GM12878 (cell line): ENCODE measurements at regions not wholly inside any gene's neighbourhood (a gene's known extent, or its start where the extent isn't known, plus 50 kb on each side); places are given as distances from the start of the nearest gene placed in this dataset.

Experiments used
- ATAC-seq: fragments of 200-7000 bp; cut with Tn5 transposase; 3 replicates; pipeline ENCODE4 v1.9.1; 2020; ENCODE audit warnings: mild to moderate bottlenecking, moderate library complexity
- BruUV-seq: library from RNA; stranded (reverse); fragments of 400-500 nt; replicated peaks from 2 replicates; lab custom pipeline; 2021; lab: Mats Ljungman, UMichigan
- CTCF ChIA-PET: fragments of 300-600 bp; sonication (Branson Sonifier 250); formaldehyde crosslinking; extraction: SDS; loops from one replicate; lab custom pipeline; 2021; ENCODE audit warnings: inconsistent platforms; lab: Yijun Ruan, JAX
- POLR2A ChIA-PET: fragments of 350-600 bp; formaldehyde crosslinking; extraction: SDS; loops from one replicate; lab custom pipeline; 2021; ENCODE audit warnings: inconsistent platforms; lab: Charles Lee
- RAD21 ChIA-PET: fragments of 300-600 bp; sonication (Branson Sonifier 250); formaldehyde crosslinking; loops from one replicate; lab custom pipeline; 2023; ENCODE audit warnings: antibody characterized with exemption; ENCODE audit not compliant: unreplicated experiment; lab: Charles Lee
- SMC1A ChIA-PET: fragments of 300-600 bp; sonication (Branson Sonifier 250); formaldehyde crosslinking; loops from one replicate; lab custom pipeline; 2023; ENCODE audit not compliant: unreplicated experiment, uncharacterized antibody; lab: Charles Lee
- DNase-seq: peaks from one replicate; pipeline ENCODE4 v3.0.0-alpha.2; 2011; ENCODE audit warnings: low read depth, low spot score
- FAIRE-seq: peaks from 3 replicates; lab custom pipeline; 2011; peaks lifted over from hg19 to GRCh38; lab: Jason Lieb, UNC
- H2AFZ ChIP-seq: 2 replicates; pipeline ENCODE4 v1.6.0; 2011; ENCODE audit warnings: low read depth, low read length, control low read depth; ENCODE audit not compliant: control insufficient read depth
- H3K27ac ChIP-seq: 2 replicates; pipeline ENCODE4 v1.5.1; 2011; ENCODE audit warnings: control low read depth; ENCODE audit not compliant: control insufficient read depth, insufficient read depth
- H3K27me3 ChIP-seq, 2 experiments: replicated peaks in 1 of 2; 2 replicates each; pipeline versions ENCODE4 v1.6.0 to v1.6.1; 2011; ENCODE audit warnings: low read length in 1 of 2; ENCODE audit not compliant: control insufficient read depth in 2 of 2, insufficient read depth in 2 of 2
- H3K36me3 ChIP-seq, 2 experiments: 2 replicates each; pipeline ENCODE4 v1.5.1; 2011; ENCODE audit warnings: low read length in 1 of 2; ENCODE audit not compliant: control insufficient read depth in 2 of 2, insufficient read depth in 2 of 2
- H3K4me1 ChIP-seq: 2 replicates; pipeline ENCODE4 v1.6.1; 2011; ENCODE audit warnings: mild to moderate bottlenecking, low read length, moderate library complexity, mixed read lengths; ENCODE audit not compliant: control insufficient read depth, insufficient read depth
- H3K4me2 ChIP-seq: 2 replicates; pipeline ENCODE4 v1.6.0; 2011; ENCODE audit warnings: control low read depth; ENCODE audit not compliant: control insufficient read depth, insufficient read depth
- H3K4me3 ChIP-seq: fragments of 200-600 bp; sonication (generic); 2 replicates; pipeline ENCODE4 v1.5.1; 2016
- H3K79me2 ChIP-seq: 2 replicates; pipeline ENCODE4 v1.6.0; 2011; ENCODE audit warnings: low read length; ENCODE audit not compliant: control insufficient read depth, insufficient read depth
- H3K9ac ChIP-seq: 2 replicates; pipeline ENCODE4 v1.8.0; 2011; ENCODE audit warnings: low read length, control low read depth, mixed read lengths; ENCODE audit not compliant: control insufficient read depth, insufficient read depth
- H3K9me3 ChIP-seq: replicated peaks from 3 replicates; pipeline ENCODE4 v1.5.1; 2011; ENCODE audit warnings: mild to moderate bottlenecking, low read length; ENCODE audit not compliant: control insufficient read depth, insufficient read depth
- H4K20me1 ChIP-seq: 2 replicates; pipeline ENCODE4 v1.6.0; 2011; ENCODE audit not compliant: control insufficient read depth, insufficient read depth
- BMI1 ChIP-seq: fragments of 450-650 bp; IDR thresholded peaks from 2 replicates; pipeline ENCODE4 v1.6.1; 2016; ENCODE audit warnings: mild to moderate bottlenecking, moderate library complexity, borderline replicate concordance
- CHD2 ChIP-seq: IDR thresholded peaks from 2 replicates; pipeline ENCODE4 v1.6.1; 2011; ENCODE audit warnings: low read depth, low read length, improper control_type of control experiment, borderline replicate concordance
- CREM ChIP-seq: IDR thresholded peaks from 2 replicates; pipeline ENCODE4 v1.6.1; 2014; ENCODE audit warnings: antibody characterized with exemption, low read depth
- HSF1 ChIP-seq: fragments of 150-350 bp; IDR thresholded peaks from 2 replicates; pipeline ENCODE4 v1.6.1; 2014; ENCODE audit warnings: mild to moderate bottlenecking, low read depth, low read length
- IRF4 ChIP-seq: IDR thresholded peaks from 2 replicates; pipeline ENCODE4 v1.6.1; 2011; ENCODE audit warnings: low read depth, low read length
- MAX ChIP-seq: IDR thresholded peaks from 2 replicates; pipeline ENCODE4 v1.6.1; 2012; ENCODE audit warnings: low read depth, low read length, improper control_type of control experiment
- MEF2A ChIP-seq: IDR thresholded peaks from 2 replicates; pipeline ENCODE4 v1.6.1; 2011; ENCODE audit warnings: low read depth, mild to moderate bottlenecking, low read length, moderate library complexity; ENCODE audit not compliant: insufficient read depth
- MYB ChIP-seq: fragments of 150-350 bp; IDR thresholded peaks from 2 replicates; pipeline ENCODE4 v1.6.1; 2014; ENCODE audit warnings: mild to moderate bottlenecking, low read depth, low read length, borderline replicate concordance
- NFXL1 ChIP-seq: fragments of 450-650 bp; IDR thresholded peaks from 2 replicates; pipeline ENCODE4 v1.6.1; 2017; ENCODE audit warnings: antibody characterized with exemption, mild to moderate bottlenecking, borderline replicate concordance
- NFYB ChIP-seq: IDR thresholded peaks from 2 replicates; pipeline ENCODE4 v1.6.1; 2011; ENCODE audit warnings: low read depth, mild to moderate bottlenecking, low read length, improper control_type of control experiment, moderate library complexity; ENCODE audit not compliant: insufficient read depth
- PAX5 ChIP-seq: IDR thresholded peaks from 2 replicates; pipeline ENCODE4 v1.6.1; 2011; ENCODE audit warnings: low read depth, low read length, borderline replicate concordance
- PRDM15 ChIP-seq: fragments of 450-650 bp; formaldehyde crosslinking; IDR thresholded peaks from 2 replicates; pipeline ENCODE4 v1.4.0; 2020; ENCODE audit warnings: mild to moderate bottlenecking, moderate library complexity
- RELA ChIP-seq: fragments of 450-650 bp; IDR thresholded peaks from 2 replicates; pipeline ENCODE4 v1.8.0; 2014; ENCODE audit warnings: borderline replicate concordance; ENCODE audit not compliant: partially characterized antibody
- SMC3 ChIP-seq: IDR thresholded peaks from 2 replicates; pipeline ENCODE4 v1.6.1; 2011; ENCODE audit warnings: low read length, improper control_type of control experiment, borderline replicate concordance
- WRNIP1 ChIP-seq: IDR thresholded peaks from 2 replicates; pipeline ENCODE4 v1.6.1; 2011; ENCODE audit warnings: low read depth, low read length, improper control_type of control experiment, borderline replicate concordance
- ZBED1 ChIP-seq: IDR thresholded peaks from 2 replicates; pipeline ENCODE4 v1.6.1; 2016; ENCODE audit warnings: borderline replicate concordance
- ZNF274 ChIP-seq: IDR thresholded peaks from one replicate; pipeline ENCODE4 v1.8.0; 2011; ENCODE audit not compliant: insufficient read length, insufficient read depth
- in situ Hi-C: fragments of 300-500 bp; cut with MboI; formaldehyde crosslinking; loops from 9 replicates; pipeline ENCODE4 v1.14.3; 2018; ENCODE audit warnings: mixed read lengths
- intact Hi-C: fragments of 100-400 bp; cut with micrococcal nuclease; formaldehyde crosslinking; loops from one replicate; pipeline ENCODE4 v1.14.2; 2022; ENCODE audit not compliant: unreplicated experiment
- TF ChIP-seq, protein P1 (sequence below): IDR thresholded peaks from 2 replicates; pipeline ENCODE4 v1.6.1; 2011; ENCODE audit warnings: mild to moderate bottlenecking, low read depth, low read length, moderate library complexity; ENCODE audit not compliant: insufficient replicate concordance

GRCh38 chr3:6455031-6455430, 405.9 kb upstream of the GRM7 start (continued):
- TF ChIP-seq, protein P1, sequence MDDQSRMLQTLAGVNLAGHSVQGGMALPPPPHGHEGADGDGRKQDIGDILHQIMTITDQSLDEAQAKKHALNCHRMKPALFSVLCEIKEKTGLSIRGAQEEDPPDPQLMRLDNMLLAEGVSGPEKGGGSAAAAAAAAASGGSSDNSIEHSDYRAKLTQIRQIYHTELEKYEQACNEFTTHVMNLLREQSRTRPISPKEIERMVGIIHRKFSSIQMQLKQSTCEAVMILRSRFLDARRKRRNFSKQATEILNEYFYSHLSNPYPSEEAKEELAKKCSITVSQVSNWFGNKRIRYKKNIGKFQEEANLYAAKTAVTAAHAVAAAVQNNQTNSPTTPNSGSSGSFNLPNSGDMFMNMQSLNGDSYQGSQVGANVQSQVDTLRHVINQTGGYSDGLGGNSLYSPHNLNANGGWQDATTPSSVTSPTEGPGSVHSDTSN, result no peak
- TF ChIP-seq CREM, result no peak
- no peak for TF ChIP-seq MYB
- no peak for TF ChIP-seq SMC3
- TF ChIP-seq IRF4, result no peak
- TF ChIP-seq CHD2, result no peak
- TF ChIP-seq NFYB, result no peak
- no peak for TF ChIP-seq MAX
- no peak for TF ChIP-seq PAX5

DNA sequence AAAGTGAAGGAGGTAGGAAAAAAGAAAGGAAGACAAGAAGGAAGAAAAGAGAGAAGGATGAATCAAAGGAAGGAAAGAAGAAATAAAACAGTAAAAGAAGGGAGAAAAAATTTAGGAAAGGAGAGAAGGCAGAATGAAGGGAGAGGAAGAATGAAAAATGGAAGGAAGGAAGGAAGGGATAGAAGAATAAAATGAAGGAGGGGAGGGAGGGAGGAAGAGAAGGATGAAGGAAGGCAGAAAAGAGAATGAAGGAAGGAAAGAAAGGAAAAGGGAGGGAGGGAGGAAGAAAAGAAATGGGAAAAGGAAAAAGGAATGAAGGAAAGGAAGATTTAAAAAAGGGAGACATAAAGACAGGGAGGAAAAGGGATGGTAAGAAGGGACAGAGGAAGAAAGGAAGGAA, 393.7 kb upstream of the GRM7 start:
- no peak for ATAC-seq
- Histone ChIP-seq H3K9me3 (no peaks in the 10 kb centered on the region), H4K20me1 (no peaks in the 10 kb centered on the region; the same call in 1 of the 2 replicates), H2AFZ (no peak overlapping the region), H3K27ac (no peak overlapping the region), H3K27me3 (no peaks in the 10 kb centered on the region), H3K9ac (no peak overlapping the region), H3K4me2 (no peak overlapping the region), H3K79me2 (no peaks in the 10 kb centered on the region), H3K4me3 (no peak overlapping the region), H3K36me3 (no peaks in the 10 kb centered on the region), H3K4me1 (no peaks in the 10 kb centered on the region)
- intact Hi-C loops (no loop called here), in situ Hi-C loops (no loop called here)
- ChIA-PET POLR2A (no interaction called here), RAD21 (no interaction called here), SMC1A (no interaction called here), CTCF (no interaction called here)
- no TSS peak for BruUV-seq
- FAIRE-seq, result no peak
- no peak for DNase-seq
- TF ChIP-seq, protein P1, result no peak
- TF ChIP-seq HSF1 (no peak), RELA (no peak), PRDM15 (no peak), MEF2A (no peak), BMI1 (no peak), ZNF274 (no peak), WRNIP1 (no peak), NFXL1 (no peak), ZBED1 (no peak)
